ENCODE measurements at regions not wholly inside any gene's neighbourhood (a gene's known extent, or its start where the extent isn't known, plus 50 kb on each side); places are given as distances from the start of the nearest gene placed in this dataset.
"Not testable (repeated sequence)": the region's sequence is repeated elsewhere in the genome, so short reads cannot be mapped to it uniquely, and the experiment has no call there.

- DNase-seq = no peak
Observed at GRCh38 chr9:90741036-90741435, 60.6 kb upstream of the SYK start.

- no peak for DNase-seq
Observed at GRCh38 chr9:90737742-90738141, 63.9 kb upstream of the SYK start.

- DNase-seq = no peak
Observed at GRCh38 chr9:90735952-90736351, 65.7 kb upstream of the SYK start.

- no peak for DNase-seq
Observed at GRCh38 chr9:90734631-90735030, 67.0 kb upstream of the SYK start.

- DNase-seq = no peak
Observed at GRCh38 chr9:90729351-90729750, 72.3 kb upstream of the SYK start.

- no peak for DNase-seq
Observed at GRCh38 chr9:90727488-90727887, 74.1 kb upstream of the SYK start.

GRCh38 chr9:90726215-90726614 lies 75.4 kb upstream of the SYK start:
- DNase-seq = no peak

GRCh38 chr9:90724880-90725279 lies 76.7 kb upstream of the SYK start:
- no peak for DNase-seq

GRCh38 chr9:90724112-90724511 lies 77.5 kb upstream of the SYK start:
- DNase-seq = no peak

- peak; percentile 11 for DNase-seq
Observed at GRCh38 chr9:90722071-90722470, 79.4 kb upstream of the DIRAS2 start.

- DNase-seq = no peak
Observed at GRCh38 chr9:90720621-90721265, 78.1 kb upstream of the DIRAS2 start.

GRCh38 chr9:90706230-90706629 lies 63.6 kb upstream of the DIRAS2 start:
- DNase-seq = no peak

GRCh38 chr9:90702441-90702955 lies 59.9 kb upstream of the DIRAS2 start:
- no peak for DNase-seq

- no peak for DNase-seq
Observed at GRCh38 chr9:90698871-90699440, 56.3 kb upstream of the DIRAS2 start.

- DNase-seq = no peak
Observed at GRCh38 chr9:90697808-90698207, 55.2 kb upstream of the DIRAS2 start.

- not testable (repeated sequence) for DNase-seq
Observed at GRCh38 chr9:90694187-90694586, 51.6 kb upstream of the DIRAS2 start.
